ENCODE measurements at regions not wholly inside any gene's neighbourhood (a gene's known extent, or its start where the extent isn't known, plus 50 kb on each side); places are given as distances from the start of the nearest gene placed in this dataset.

GRCh38 chr10:36559412-36560400 lies 565.7 kb upstream of the ANKRD30A start:
- no peak for TF ChIP-seq CTCF (IDR thresholded peaks at IDR 0.05; ENCODE audit: insufficient read depth, low read depth, low read length, missing control alignments)
- no peak overlapping the region for H3K4me3 ChIP-seq (ENCODE audit: low read depth, low read length)
- DNase-seq (ENCODE audit: low read depth) = no peak

GRCh38 chr10:36556468-36556867 lies 568.9 kb upstream of the ANKRD30A start:
- no peak for TF ChIP-seq CTCF (IDR thresholded peaks at IDR 0.05; ENCODE audit: insufficient read depth, low read depth, low read length, missing control alignments)
- DNase-seq (ENCODE audit: low read depth) = no peak
- no peak overlapping the region for H3K4me3 ChIP-seq (ENCODE audit: low read depth, low read length)

- DNase-seq (ENCODE audit: low read depth) = no peak
- no peak overlapping the region for H3K4me3 ChIP-seq (ENCODE audit: low read depth, low read length)
- no peak for TF ChIP-seq CTCF (IDR thresholded peaks at IDR 0.05; ENCODE audit: insufficient read depth, low read depth, low read length, missing control alignments)
Measured at GRCh38 chr10:36555036-36555435, 570.4 kb upstream of the ANKRD30A start.

- TF ChIP-seq CTCF (IDR thresholded peaks at IDR 0.05; ENCODE audit: insufficient read depth, low read depth, low read length, missing control alignments) = no peak
- no peak overlapping the region for H3K4me3 ChIP-seq (ENCODE audit: low read depth, low read length)
- no peak for DNase-seq (ENCODE audit: low read depth)
Measured at GRCh38 chr10:36547965-36548364, 577.4 kb upstream of the ANKRD30A start.

GRCh38 chr10:36542493-36542892 lies 582.9 kb upstream of the ANKRD30A start:
- TF ChIP-seq CTCF (IDR thresholded peaks at IDR 0.05; ENCODE audit: insufficient read depth, low read depth, low read length, missing control alignments) = no peak
- no peak for DNase-seq (ENCODE audit: low read depth)
- H3K4me3 ChIP-seq (ENCODE audit: low read depth, low read length) = no peak overlapping the region

- TF ChIP-seq CTCF (IDR thresholded peaks at IDR 0.05; ENCODE audit: insufficient read depth, low read depth, low read length, missing control alignments) = no peak
- H3K4me3 ChIP-seq (ENCODE audit: low read depth, low read length) = no peak overlapping the region
- no peak for DNase-seq (ENCODE audit: low read depth)
Measured at GRCh38 chr10:36540611-36541010, 584.8 kb upstream of the ANKRD30A start.
